ENCODE measurements at regions not wholly inside any gene's neighbourhood (a gene's known extent, or its start where the extent isn't known, plus 50 kb on each side); places are given as distances from the start of the nearest gene placed in this dataset.

GRCh38 chr1:60388092-60388987 lies 314.8 kb upstream of the C1orf87 start:
- Histone ChIP-seq H3K4me1 (ENCODE audit: control insufficient read depth in 1 of 2, insufficient read depth in 2 of 2, low read length in 2 of 2) (no peaks in the 10 kb centered on the region), H2AFZ (ENCODE audit: insufficient read depth, low read depth, low read length, poor library complexity, severe bottlenecking) (no peak overlapping the region), H3K9ac (ENCODE audit: insufficient read depth, low read length, poor library complexity, severe bottlenecking) (no peak overlapping the region), H3K79me2 (ENCODE audit: insufficient read depth, low read length) (no peaks in the 10 kb centered on the region), H3K36me3 (replicated peaks in 1 of 2; ENCODE audit: control insufficient read depth in 1 of 2, insufficient read depth in 2 of 2, low read length in 2 of 2) (no peaks in the 10 kb centered on the region), H3K27me3 (ENCODE audit: control insufficient read depth in 2 of 2, insufficient read depth in 2 of 2, low read length in 2 of 2) (no peaks in the 10 kb centered on the region), H3K9me3 (replicated peaks in 1 of 2; ENCODE audit: control insufficient read depth in 1 of 2, insufficient read depth in 1 of 2, low read length in 2 of 2) (no peaks in the 10 kb centered on the region), H3K27ac (ENCODE audit: low read depth in 1 of 2, low read length in 2 of 2) (no peak overlapping the region), H4K20me1 (ENCODE audit: insufficient read depth, low read length) (no peaks in the 10 kb centered on the region), H3K4me3 (replicated peaks in 1 of 3; ENCODE audit: low read depth in 2 of 3, low read length in 3 of 3) (no peak overlapping the region), H3K4me2 (replicated peaks; ENCODE audit: extremely low read depth, low read length, poor library complexity, severe bottlenecking) (no peak overlapping the region)
- WGBS (ENCODE audit: insufficient coverage): 79% methylated on average over 4 of the region's 7 CpGs
- Mint-ChIP-seq H3K4me1 (no peaks in the 10 kb centered on the region), H3K27ac (no peak overlapping the region), H3K36me3 (no peaks in the 10 kb centered on the region), H3K27me3 (ENCODE audit: low read depth in 3 of 3) (no peaks in the 10 kb centered on the region), H3K9me3 (peaks cover 0 to 3% (median 0%) of the 10 kb centered on the region in 7 donors), H3K4me3 (no peak overlapping the region)
- no peak for TF ChIP-seq CTCF (IDR thresholded peaks at IDR 0.05)
- intact Hi-C loops (cut with micrococcal nuclease): no loop called here
- DNase-seq: no peak

GRCh38 chr1:60387175-60387574 lies 313.6 kb upstream of the C1orf87 start:
- Mint-ChIP-seq H3K27me3 (ENCODE audit: low read depth in 3 of 3) (no peaks in the 10 kb centered on the region), H3K4me3 (no peak overlapping the region), H3K27ac (no peak overlapping the region), H3K36me3 (no peaks in the 10 kb centered on the region), H3K4me1 (no peaks in the 10 kb centered on the region), H3K9me3 (peaks cover 0 to 3% (median 0%) of the 10 kb centered on the region in 7 donors)
- Histone ChIP-seq H3K9me3 (replicated peaks in 1 of 2; ENCODE audit: control insufficient read depth in 1 of 2, insufficient read depth in 1 of 2, low read length in 2 of 2) (no peaks in the 10 kb centered on the region), H3K4me2 (replicated peaks; ENCODE audit: extremely low read depth, low read length, poor library complexity, severe bottlenecking) (no peak overlapping the region), H3K79me2 (ENCODE audit: insufficient read depth, low read length) (no peaks in the 10 kb centered on the region), H3K27ac (ENCODE audit: low read depth in 1 of 2, low read length in 2 of 2) (no peak overlapping the region), H3K9ac (ENCODE audit: insufficient read depth, low read length, poor library complexity, severe bottlenecking) (no peak overlapping the region), H2AFZ (ENCODE audit: insufficient read depth, low read depth, low read length, poor library complexity, severe bottlenecking) (no peak overlapping the region), H3K27me3 (ENCODE audit: control insufficient read depth in 2 of 2, insufficient read depth in 2 of 2, low read length in 2 of 2) (no peaks in the 10 kb centered on the region), H3K36me3 (replicated peaks in 1 of 2; ENCODE audit: control insufficient read depth in 1 of 2, insufficient read depth in 2 of 2, low read length in 2 of 2) (no peaks in the 10 kb centered on the region), H4K20me1 (ENCODE audit: insufficient read depth, low read length) (no peaks in the 10 kb centered on the region), H3K4me1 (ENCODE audit: control insufficient read depth in 1 of 2, insufficient read depth in 2 of 2, low read length in 2 of 2) (no peaks in the 10 kb centered on the region), H3K4me3 (replicated peaks in 1 of 3; ENCODE audit: low read depth in 2 of 3, low read length in 3 of 3) (no peak overlapping the region)
- intact Hi-C loops (cut with micrococcal nuclease): no loop called here
- TF ChIP-seq CTCF (IDR thresholded peaks at IDR 0.05): no peak
- WGBS (ENCODE audit: insufficient coverage): 100% methylated on average over 1 of the region's 2 CpGs
- DNase-seq: no peak
